K562 (cell line): ENCODE measurements at regions not wholly inside any gene's neighbourhood (a gene's known extent, or its start where the extent isn't known, plus 50 kb on each side); places are given as distances from the start of the nearest gene placed in this dataset.
A peak's percentile ranks its signal among the peaks of the same experiment; 100 is the strongest.

Experiments
- ARID1B ChIP-seq: fragments of 450-650 bp; IDR thresholded peaks from 2 replicates; pipeline ENCODE4 v1.6.1; 2016; ENCODE audit warnings: antibody characterized with exemption, mild to moderate bottlenecking, inconsistent platforms
- BCL6 ChIP-seq: fragments of 250-450 bp; sonication (Bioruptor Pico); IDR thresholded peaks from 2 replicates; pipeline ENCODE4 v1.4.0; 2020
- KLF13 ChIP-seq: fragments of 450-650 bp; IDR thresholded peaks from 2 replicates; pipeline ENCODE4 v1.6.1; 2016; ENCODE audit warnings: missing genetic modification characterization, low read depth, mild to moderate bottlenecking, missing compliant biosample characterization, moderate library complexity, borderline replicate concordance
- NFIC ChIP-seq: fragments of 450-650 bp; IDR thresholded peaks from 2 replicates; pipeline ENCODE4 v1.6.1; 2017; ENCODE audit warnings: mild to moderate bottlenecking, inconsistent platforms
- POLR2A ChIP-seq: fragments of 450-650 bp; conservative IDR thresholded peaks from 2 replicates; pipeline ENCODE4 v1.6.1; 2016
- PPARD ChIP-seq: fragments of 250-450 bp; sonication (Bioruptor Pico); IDR thresholded peaks from 2 replicates; pipeline ENCODE4 v1.8.0; 2022; ENCODE audit warnings: inconsistent platforms, mild to moderate bottlenecking, moderate library complexity
- SMARCA4 ChIP-seq: fragments of 450-650 bp; IDR thresholded peaks from 2 replicates; pipeline ENCODE4 v1.6.1; 2016
- SREBF2 ChIP-seq: sonication (generic); formaldehyde crosslinking; IDR thresholded peaks from 2 replicates; pipeline ENCODE4 v1.4.0; 2020; ENCODE audit warnings: mild to moderate bottlenecking, missing genetic modification reagents
- TAL1 ChIP-seq: fragments of 450-650 bp; IDR thresholded peaks from 2 replicates; pipeline ENCODE4 v1.6.1; 2016; ENCODE audit warnings: mild to moderate bottlenecking
- ZNF124 ChIP-seq: sonication (generic); formaldehyde crosslinking; IDR thresholded peaks from 2 replicates; pipeline ENCODE4 v1.8.1; 2022; ENCODE audit warnings: missing genetic modification reagents
- ZNF696 ChIP-seq: fragments of 250-450 bp; sonication (Bioruptor Pico); conservative IDR thresholded peaks from 2 replicates; pipeline ENCODE4 v1.4.0; 2020; ENCODE audit warnings: mild to moderate bottlenecking, moderate library complexity
- ZNF764 ChIP-seq: fragments of 250-450 bp; sonication (Bioruptor Pico); IDR thresholded peaks from 2 replicates; pipeline ENCODE4 v1.4.0; 2020; ENCODE audit warnings: low read depth, mild to moderate bottlenecking, moderate library complexity
- TF ChIP-seq, protein P1 (sequence below): sonication (generic); formaldehyde crosslinking; IDR thresholded peaks from 2 replicates; pipeline ENCODE4 v1.8.1; 2023; ENCODE audit warnings: mild to moderate bottlenecking, missing genetic modification reagents, moderate library complexity
- TF ChIP-seq, protein P2 (sequence below): sonication (generic); formaldehyde crosslinking; IDR thresholded peaks from 2 replicates; pipeline ENCODE4 v1.9.0; 2022; ENCODE audit warnings: mild to moderate bottlenecking, missing genetic modification reagents
- TF ChIP-seq, protein P3 (sequence below): IDR thresholded peaks from 2 replicates; pipeline ENCODE4 v1.6.1; 2011; ENCODE audit not compliant: insufficient read length; ENCODE audit errors: extremely low read depth
- TF ChIP-seq, protein P4 (sequence below): fragments of 450-650 bp; IDR thresholded peaks from 2 replicates; pipeline ENCODE4 v1.6.1; 2016; ENCODE audit warnings: low read depth

DNA sequence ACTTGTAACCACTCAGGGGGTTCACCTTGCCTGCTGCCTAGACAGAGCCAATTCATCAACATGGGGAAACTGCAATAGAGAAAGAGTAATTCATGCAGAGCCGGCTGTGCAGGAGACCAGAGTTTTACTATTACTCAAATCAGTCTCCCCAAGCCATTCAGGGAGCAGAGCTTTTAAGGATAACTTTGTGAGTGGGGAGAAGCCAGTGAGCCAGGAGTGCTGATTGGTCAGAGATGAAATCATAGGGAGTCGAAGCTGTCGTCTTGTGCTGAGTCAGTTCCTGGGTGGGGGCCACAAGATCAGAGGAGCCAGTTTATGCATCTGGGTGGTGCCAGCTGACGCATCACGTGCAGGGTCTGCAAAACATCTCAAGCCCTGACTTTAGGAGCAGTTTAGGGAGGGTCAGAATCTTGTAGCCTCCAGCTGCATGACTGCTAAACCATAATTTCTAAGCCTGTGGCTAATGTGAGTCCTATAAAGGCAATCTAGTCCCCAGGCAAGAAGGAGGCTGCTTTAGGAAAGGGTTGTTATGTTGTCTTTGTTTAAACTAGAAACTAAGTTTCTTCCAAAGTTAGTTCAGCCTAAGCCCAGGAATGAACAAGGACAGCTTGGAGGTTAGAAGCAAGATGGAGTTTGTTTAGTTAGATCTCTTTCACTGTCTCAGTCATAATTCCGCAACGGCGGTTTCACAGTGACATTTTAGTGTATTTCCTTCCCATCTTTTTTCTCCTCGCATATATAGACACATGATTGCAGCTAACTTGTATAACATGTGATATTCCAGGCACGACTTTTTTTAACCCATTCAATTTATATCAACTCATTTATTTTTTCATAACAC lies 68.9 kb upstream of the NCOR2 start (continued):
- TF ChIP-seq, protein P1, sequence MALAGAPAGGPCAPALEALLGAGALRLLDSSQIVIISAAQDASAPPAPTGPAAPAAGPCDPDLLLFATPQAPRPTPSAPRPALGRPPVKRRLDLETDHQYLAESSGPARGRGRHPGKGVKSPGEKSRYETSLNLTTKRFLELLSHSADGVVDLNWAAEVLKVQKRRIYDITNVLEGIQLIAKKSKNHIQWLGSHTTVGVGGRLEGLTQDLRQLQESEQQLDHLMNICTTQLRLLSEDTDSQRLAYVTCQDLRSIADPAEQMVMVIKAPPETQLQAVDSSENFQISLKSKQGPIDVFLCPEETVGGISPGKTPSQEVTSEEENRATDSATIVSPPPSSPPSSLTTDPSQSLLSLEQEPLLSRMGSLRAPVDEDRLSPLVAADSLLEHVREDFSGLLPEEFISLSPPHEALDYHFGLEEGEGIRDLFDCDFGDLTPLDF (CRISPR knock-in tag) = no peak
- no peak for TF ChIP-seq ZNF124
- no peak for TF ChIP-seq POLR2A
- TF ChIP-seq PPARD = no peak
- no peak for TF ChIP-seq KLF13
- no peak for TF ChIP-seq SREBF2
- TF ChIP-seq ZNF764 = no peak
- no peak for TF ChIP-seq TAL1
- TF ChIP-seq BCL6 (CRISPR knock-in tag) = no peak
- TF ChIP-seq, protein P2, sequence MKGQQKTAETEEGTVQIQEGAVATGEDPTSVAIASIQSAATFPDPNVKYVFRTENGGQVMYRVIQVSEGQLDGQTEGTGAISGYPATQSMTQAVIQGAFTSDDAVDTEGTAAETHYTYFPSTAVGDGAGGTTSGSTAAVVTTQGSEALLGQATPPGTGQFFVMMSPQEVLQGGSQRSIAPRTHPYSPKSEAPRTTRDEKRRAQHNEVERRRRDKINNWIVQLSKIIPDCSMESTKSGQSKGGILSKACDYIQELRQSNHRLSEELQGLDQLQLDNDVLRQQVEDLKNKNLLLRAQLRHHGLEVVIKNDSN (CRISPR knock-in tag) = peak; percentile 85
- no peak for TF ChIP-seq NFIC
- TF ChIP-seq ARID1B = peak; percentile 69
- TF ChIP-seq, protein P3, sequence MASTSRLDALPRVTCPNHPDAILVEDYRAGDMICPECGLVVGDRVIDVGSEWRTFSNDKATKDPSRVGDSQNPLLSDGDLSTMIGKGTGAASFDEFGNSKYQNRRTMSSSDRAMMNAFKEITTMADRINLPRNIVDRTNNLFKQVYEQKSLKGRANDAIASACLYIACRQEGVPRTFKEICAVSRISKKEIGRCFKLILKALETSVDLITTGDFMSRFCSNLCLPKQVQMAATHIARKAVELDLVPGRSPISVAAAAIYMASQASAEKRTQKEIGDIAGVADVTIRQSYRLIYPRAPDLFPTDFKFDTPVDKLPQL = no peak
- TF ChIP-seq, protein P4, sequence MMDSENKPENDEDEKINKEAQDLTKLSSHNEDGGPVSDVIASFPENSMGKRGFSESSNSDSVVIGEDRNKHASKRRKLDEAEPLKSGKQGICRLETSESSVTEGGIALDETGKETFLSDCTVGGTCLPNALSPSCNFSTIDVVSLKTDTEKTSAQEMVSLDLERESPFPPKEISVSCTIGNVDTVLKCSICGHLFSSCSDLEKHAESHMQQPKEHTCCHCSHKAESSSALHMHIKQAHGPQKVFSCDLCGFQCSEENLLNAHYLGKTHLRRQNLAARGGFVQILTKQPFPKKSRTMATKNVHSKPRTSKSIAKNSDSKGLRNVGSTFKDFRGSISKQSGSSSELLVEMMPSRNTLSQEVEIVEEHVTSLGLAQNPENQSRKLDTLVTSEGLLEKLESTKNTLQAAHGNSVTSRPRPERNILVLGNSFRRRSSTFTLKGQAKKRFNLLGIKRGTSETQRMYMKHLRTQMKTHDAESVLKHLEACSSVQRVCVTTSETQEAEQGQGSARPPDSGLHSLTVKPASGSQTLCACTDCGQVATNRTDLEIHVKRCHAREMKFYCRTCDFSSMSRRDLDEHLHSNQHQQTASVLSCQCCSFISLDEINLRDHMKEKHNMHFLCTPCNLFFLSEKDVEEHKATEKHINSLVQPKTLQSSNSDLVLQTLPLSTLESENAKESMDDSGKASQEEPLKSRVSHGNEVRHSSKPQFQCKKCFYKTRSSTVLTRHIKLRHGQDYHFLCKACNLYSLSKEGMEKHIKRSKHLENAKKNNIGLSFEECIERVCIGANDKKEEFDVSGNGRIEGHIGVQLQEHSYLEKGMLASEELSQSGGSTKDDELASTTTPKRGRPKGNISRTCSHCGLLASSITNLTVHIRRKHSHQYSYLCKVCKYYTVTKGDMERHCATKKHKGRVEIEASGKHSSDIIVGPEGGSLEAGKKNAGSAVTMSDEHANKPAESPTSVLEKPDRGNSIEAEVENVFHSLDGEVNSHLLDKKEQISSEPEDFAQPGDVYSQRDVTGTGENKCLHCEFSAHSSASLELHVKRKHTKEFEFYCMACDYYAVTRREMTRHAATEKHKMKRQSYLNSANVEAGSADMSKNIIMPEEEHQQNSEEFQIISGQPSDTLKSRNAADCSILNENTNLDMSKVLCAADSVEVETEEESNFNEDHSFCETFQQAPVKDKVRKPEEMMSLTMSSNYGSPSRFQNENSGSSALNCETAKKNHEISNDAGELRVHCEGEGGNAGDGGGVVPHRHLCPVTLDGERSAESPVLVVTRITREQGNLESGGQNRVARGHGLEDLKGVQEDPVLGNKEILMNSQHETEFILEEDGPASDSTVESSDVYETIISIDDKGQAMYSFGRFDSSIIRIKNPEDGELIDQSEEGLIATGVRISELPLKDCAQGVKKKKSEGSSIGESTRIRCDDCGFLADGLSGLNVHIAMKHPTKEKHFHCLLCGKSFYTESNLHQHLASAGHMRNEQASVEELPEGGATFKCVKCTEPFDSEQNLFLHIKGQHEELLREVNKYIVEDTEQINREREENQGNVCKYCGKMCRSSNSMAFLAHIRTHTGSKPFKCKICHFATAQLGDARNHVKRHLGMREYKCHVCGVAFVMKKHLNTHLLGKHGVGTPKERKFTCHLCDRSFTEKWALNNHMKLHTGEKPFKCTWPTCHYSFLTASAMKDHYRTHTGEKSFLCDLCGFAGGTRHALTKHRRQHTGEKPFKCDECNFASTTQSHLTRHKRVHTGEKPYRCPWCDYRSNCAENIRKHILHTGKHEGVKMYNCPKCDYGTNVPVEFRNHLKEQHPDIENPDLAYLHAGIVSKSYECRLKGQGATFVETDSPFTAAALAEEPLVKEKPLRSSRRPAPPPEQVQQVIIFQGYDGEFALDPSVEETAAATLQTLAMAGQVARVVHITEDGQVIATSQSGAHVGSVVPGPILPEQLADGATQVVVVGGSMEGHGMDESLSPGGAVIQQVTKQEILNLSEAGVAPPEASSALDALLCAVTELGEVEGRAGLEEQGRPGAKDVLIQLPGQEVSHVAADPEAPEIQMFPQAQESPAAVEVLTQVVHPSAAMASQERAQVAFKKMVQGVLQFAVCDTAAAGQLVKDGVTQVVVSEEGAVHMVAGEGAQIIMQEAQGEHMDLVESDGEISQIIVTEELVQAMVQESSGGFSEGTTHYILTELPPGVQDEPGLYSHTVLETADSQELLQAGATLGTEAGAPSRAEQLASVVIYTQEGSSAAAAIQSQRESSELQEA = no peak
- TF ChIP-seq SMARCA4 = peak; percentile 59; the same call in 1 of the 2 replicates
- no peak for TF ChIP-seq ZNF696 (CRISPR knock-in tag)
